ENCODE measurements at regions not wholly inside any gene's neighbourhood (a gene's known extent, or its start where the extent isn't known, plus 50 kb on each side); places are given as distances from the start of the nearest gene placed in this dataset.

DNA sequence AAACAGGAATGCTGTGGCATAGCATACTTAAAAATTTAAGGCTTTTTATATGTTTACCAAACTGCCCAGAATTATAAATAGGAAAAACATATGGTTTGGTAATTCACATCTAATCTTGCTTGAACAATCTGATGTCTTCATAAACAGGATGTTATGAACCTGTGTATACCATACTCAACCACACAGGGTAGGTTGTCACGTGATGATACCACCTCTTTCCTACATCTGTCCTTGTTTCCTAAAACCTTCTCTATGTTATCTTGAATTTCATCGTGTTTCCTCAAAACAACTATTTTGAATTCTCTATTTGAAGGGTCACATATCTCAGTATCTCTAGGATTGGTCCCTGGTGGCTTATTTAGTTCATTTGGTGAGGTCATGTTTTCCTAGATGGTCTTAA lies 631.0 kb upstream of the PKN2 start:
- no peaks in the 10 kb centered on the region for H3K36me3 Mint-ChIP-seq (ENCODE audit: low read depth)
- H3K27ac Mint-ChIP-seq (ENCODE audit: unreplicated experiment), result no peak overlapping the region
- H3K27me3 Mint-ChIP-seq (ENCODE audit: low read depth), result peaks cover 5% of the 10 kb centered on the region
- no peak for DNase-seq (ENCODE audit: low spot score)
- no peaks in the 10 kb centered on the region for H3K9me3 Mint-ChIP-seq (ENCODE audit: low read depth)
- no peak overlapping the region for H3K4me3 Mint-ChIP-seq (ENCODE audit: unreplicated experiment)
- H3K4me1 Mint-ChIP-seq (ENCODE audit: low read depth), result no peaks in the 10 kb centered on the region
- TF ChIP-seq, protein P1, sequence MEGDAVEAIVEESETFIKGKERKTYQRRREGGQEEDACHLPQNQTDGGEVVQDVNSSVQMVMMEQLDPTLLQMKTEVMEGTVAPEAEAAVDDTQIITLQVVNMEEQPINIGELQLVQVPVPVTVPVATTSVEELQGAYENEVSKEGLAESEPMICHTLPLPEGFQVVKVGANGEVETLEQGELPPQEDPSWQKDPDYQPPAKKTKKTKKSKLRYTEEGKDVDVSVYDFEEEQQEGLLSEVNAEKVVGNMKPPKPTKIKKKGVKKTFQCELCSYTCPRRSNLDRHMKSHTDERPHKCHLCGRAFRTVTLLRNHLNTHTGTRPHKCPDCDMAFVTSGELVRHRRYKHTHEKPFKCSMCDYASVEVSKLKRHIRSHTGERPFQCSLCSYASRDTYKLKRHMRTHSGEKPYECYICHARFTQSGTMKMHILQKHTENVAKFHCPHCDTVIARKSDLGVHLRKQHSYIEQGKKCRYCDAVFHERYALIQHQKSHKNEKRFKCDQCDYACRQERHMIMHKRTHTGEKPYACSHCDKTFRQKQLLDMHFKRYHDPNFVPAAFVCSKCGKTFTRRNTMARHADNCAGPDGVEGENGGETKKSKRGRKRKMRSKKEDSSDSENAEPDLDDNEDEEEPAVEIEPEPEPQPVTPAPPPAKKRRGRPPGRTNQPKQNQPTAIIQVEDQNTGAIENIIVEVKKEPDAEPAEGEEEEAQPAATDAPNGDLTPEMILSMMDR (IDR thresholded peaks at IDR 0.05), result no peak

DNA sequence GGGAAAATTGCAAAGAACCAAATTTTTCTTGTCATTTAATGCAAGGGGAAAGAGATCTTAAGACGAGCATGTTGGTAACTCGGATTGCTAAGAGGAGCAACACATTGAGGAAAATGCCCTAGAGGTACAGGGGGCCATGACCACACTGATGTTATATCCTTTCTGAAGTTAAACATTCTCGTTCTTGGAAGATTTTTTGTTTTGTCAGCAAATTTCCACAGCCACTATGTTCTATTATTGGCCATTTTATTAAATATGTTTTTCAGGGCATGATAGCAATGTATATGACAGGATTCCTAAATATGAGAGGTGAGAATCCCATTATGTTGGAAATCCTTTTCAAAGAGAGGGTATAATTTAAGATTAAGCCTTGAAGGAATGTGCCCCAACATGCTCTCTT lies 627.2 kb upstream of the PKN2 start:
- Mint-ChIP-seq H3K27ac (ENCODE audit: unreplicated experiment) (no peak overlapping the region), H3K36me3 (ENCODE audit: low read depth) (no peaks in the 10 kb centered on the region), H3K27me3 (ENCODE audit: low read depth) (peaks cover 2% of the 10 kb centered on the region), H3K4me1 (ENCODE audit: low read depth) (no peaks in the 10 kb centered on the region), H3K9me3 (ENCODE audit: low read depth) (no peaks in the 10 kb centered on the region), H3K4me3 (ENCODE audit: unreplicated experiment) (no peak overlapping the region)
- DNase-seq (ENCODE audit: low spot score), result no peak
- TF ChIP-seq, protein P1 (IDR thresholded peaks at IDR 0.05), result no peak

DNA sequence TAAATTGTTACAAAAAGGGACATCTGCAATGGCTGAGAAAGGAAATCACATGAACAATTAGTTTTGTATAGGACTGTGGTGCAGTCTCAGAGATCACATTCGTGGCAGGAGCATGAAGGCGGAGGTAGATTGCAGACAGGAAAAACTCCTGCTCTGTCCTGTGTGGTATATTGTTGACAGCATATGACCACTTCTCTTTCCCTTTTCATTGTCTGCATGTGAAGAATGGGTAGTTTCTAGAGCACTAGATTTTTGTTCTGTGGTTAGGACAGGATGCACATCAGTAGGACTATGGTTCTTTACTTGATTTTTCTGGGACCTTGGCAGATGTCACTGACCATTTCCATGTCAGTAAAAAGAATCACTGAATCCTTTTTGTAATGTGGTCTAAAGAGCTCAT lies 625.9 kb upstream of the PKN2 start:
- Mint-ChIP-seq H3K27ac (ENCODE audit: unreplicated experiment) (no peak overlapping the region), H3K4me1 (ENCODE audit: low read depth) (no peaks in the 10 kb centered on the region), H3K27me3 (ENCODE audit: low read depth) (no peaks in the 10 kb centered on the region), H3K36me3 (ENCODE audit: low read depth) (no peaks in the 10 kb centered on the region), H3K9me3 (ENCODE audit: low read depth) (no peaks in the 10 kb centered on the region), H3K4me3 (ENCODE audit: unreplicated experiment) (no peak overlapping the region)
- TF ChIP-seq, protein P1 (IDR thresholded peaks at IDR 0.05), result no peak
- no peak for DNase-seq (ENCODE audit: low spot score)

DNA sequence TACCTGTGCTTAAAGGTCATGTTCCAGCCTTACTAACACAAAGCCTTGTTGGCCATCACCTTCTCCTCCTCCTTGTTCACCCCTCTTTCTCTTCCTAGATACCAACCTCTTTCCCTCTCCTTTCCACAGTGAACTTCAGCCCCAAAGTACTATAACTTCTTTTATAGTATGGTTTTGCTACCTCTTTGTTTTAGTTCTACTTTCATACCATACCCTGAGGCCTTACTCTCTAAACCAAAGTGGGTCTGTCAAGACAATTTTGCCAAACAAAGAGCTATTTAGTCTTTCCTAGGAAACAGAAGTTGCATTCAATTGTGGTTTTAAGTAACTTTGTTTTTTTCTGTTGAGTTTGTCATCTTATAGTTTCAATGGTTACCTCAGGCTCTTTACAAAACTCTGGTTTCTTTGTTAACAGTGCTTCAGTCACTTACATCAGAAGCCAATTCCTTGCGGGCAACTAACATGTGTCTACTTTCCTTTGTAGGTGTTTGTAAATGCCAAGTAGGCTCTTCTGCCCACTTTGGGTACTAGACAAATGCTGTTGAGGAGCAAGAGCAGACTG lies 623.9 kb upstream of the PKN2 start:
- H3K27me3 Mint-ChIP-seq (ENCODE audit: low read depth), result no peaks in the 10 kb centered on the region
- DNase-seq (ENCODE audit: low spot score), result no peak
- H3K9me3 Mint-ChIP-seq (ENCODE audit: low read depth), result no peaks in the 10 kb centered on the region
- no peaks in the 10 kb centered on the region for H3K4me1 Mint-ChIP-seq (ENCODE audit: low read depth)
- no peaks in the 10 kb centered on the region for H3K36me3 Mint-ChIP-seq (ENCODE audit: low read depth)
- no peak overlapping the region for H3K4me3 Mint-ChIP-seq (ENCODE audit: unreplicated experiment)
- no peak overlapping the region for H3K27ac Mint-ChIP-seq (ENCODE audit: unreplicated experiment)
- TF ChIP-seq, protein P1 (IDR thresholded peaks at IDR 0.05), result no peak

DNA sequence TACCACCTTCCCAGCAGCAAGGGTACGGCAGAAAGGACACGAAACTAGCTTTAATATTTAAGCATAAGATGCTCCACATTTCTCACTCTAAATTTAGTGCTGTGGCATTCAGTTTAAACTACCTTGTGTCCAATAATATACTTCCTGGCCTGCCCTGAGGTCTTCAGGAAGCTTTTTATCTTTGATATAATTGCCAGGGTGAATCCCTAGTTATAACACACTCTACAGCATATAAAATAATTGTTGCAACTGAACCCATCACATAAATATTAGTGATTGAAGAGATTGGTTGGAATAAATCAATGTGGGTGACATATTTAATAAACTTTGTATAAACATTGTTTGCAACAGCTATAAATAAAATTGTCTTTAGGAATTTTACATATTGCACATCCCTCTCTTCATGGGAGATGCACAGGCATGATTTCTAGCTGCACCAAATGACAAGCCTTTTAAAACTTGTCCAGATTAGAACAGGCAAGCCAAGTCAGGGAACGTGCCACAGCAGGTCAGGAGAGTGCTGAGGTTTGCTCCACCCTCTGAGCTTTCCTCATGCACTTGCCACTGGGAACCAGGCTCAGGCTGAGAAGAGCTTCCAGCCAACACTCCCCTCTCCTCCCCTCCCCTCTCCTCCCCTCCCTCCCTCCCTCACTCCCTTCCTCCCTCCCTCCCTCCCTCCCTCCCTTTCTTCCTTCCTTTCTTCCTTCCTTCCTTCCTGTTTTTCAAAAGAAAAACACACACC lies 623.2 kb upstream of the PKN2 start:
- H3K27me3 Mint-ChIP-seq (ENCODE audit: low read depth), result no peaks in the 10 kb centered on the region
- no peak for DNase-seq (ENCODE audit: low spot score)
- TF ChIP-seq, protein P1 (IDR thresholded peaks at IDR 0.05), result no peak
- H3K4me3 Mint-ChIP-seq (ENCODE audit: unreplicated experiment), result no peak overlapping the region
- no peaks in the 10 kb centered on the region for H3K36me3 Mint-ChIP-seq (ENCODE audit: low read depth)
- no peak overlapping the region for H3K27ac Mint-ChIP-seq (ENCODE audit: unreplicated experiment)
- H3K9me3 Mint-ChIP-seq (ENCODE audit: low read depth), result no peaks in the 10 kb centered on the region
- no peaks in the 10 kb centered on the region for H3K4me1 Mint-ChIP-seq (ENCODE audit: low read depth)
